ENCODE measurements at regions not wholly inside any gene's neighbourhood (a gene's known extent, or its start where the extent isn't known, plus 50 kb on each side); places are given as distances from the start of the nearest gene placed in this dataset.

- TF ChIP-seq, protein P1, sequence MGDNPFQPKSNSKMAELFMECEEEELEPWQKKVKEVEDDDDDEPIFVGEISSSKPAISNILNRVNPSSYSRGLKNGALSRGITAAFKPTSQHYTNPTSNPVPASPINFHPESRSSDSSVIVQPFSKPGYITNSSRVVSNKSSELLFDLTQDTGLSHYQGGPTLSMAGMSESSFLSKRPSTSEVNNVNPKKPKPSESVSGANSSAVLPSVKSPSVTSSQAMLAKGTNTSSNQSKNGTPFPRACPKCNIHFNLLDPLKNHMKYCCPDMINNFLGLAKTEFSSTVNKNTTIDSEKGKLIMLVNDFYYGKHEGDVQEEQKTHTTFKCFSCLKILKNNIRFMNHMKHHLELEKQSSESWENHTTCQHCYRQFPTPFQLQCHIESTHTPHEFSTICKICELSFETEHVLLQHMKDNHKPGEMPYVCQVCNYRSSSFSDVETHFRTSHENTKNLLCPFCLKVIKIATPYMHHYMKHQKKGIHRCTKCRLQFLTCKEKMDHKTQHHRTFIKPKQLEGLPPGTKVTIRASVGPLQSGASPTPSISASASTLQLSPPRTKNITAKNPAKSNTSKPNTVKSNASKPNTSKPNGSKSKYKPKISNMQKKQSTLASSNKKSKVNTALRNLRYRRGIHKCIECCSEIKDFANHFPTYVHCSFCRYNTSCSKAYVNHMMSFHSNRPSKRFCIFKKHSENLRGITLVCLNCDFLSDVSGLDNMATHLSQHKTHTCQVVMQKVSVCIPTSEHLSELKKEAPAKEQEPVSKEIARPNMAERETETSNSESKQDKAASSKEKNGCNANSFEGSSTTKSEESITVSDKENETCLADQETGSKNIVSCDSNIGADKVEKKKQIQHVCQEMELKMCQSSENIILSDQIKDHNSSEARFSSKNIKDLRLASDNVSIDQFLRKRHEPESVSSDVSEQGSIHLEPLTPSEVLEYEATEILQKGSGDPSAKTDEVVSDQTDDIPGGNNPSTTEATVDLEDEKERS (CRISPR knock-in tag; IDR thresholded peaks at IDR 0.05) = no peak
Measured at GRCh38 chr13:32840989-32841713, 175.1 kb upstream of the KL start (continued).

- ChIA-PET POLR2A (no interaction called here), CTCF (ENCODE audit: low intra/inter-chr PET ratio, low total read pairs) (no interaction called here)
- Histone ChIP-seq H3K27ac (ENCODE audit: extremely low read length, insufficient read depth, low read length) (no peak overlapping the region), H3K27me3 (ENCODE audit: control insufficient read depth in 1 of 2, insufficient read depth in 2 of 2, low read length in 2 of 2) (peaks cover 0 to 9% of the 10 kb centered on the region in 2 experiments; a peak in 2 of 5 replicates), H4K20me1 (ENCODE audit: insufficient read depth, low read length) (no peaks in the 10 kb centered on the region), H3K4me2 (ENCODE audit: low read depth, low read length) (no peak overlapping the region), H3K79me2 (ENCODE audit: insufficient read depth, low read length) (no peaks in the 10 kb centered on the region), H3K9me3 (ENCODE audit: low read length) (no peaks in the 10 kb centered on the region), H3K4me1 (ENCODE audit: insufficient read depth, low read length) (no peaks in the 10 kb centered on the region), H3K36me3 (replicated peaks in 1 of 2; ENCODE audit: control insufficient read depth in 1 of 2, insufficient read depth in 2 of 2, low read length in 2 of 2) (no peaks in the 10 kb centered on the region), H3K4me3 (replicated peaks in 1 of 3; ENCODE audit: insufficient read depth in 1 of 3, low read depth in 2 of 3, low read length in 3 of 3) (no peak overlapping the region), H3K9ac (ENCODE audit: insufficient read depth, low read depth, low read length) (no peak overlapping the region), H2AFZ (ENCODE audit: low read length) (no peak overlapping the region)
- FAIRE-seq (no peak), DNase-seq (ENCODE audit: low spot score) (no peak), ATAC-seq (no peak)
- WGBS (ENCODE audit: low lambda C conversion rate) = 25% methylated on average over 12 of the region's 12 CpGs
- in situ Hi-C loops (cut with HindIII; ENCODE audit: extremely low pct_ligation_motif_present, low pct_unique_long_range_greater_than_20kb) (no loop called here), intact Hi-C loops (cut with micrococcal nuclease; ENCODE audit: unreplicated experiment) (no loop called here)
- BruUV-seq (replicated peaks) = no TSS peak
- TF ChIP-seq CCDC6 (CRISPR knock-in tag; IDR thresholded peaks at IDR 0.05) = no peak
- no peak for TF ChIP-seq AGO2 (optimal IDR thresholded peaks at IDR 0.05; ENCODE audit: low read depth, low read length)
- no peak for TF ChIP-seq GATAD2A (CRISPR knock-in tag; IDR thresholded peaks at IDR 0.05)
- TF ChIP-seq GABPA (IDR thresholded peaks at IDR 0.05; ENCODE audit: low read depth, low read length) = no peak
- no peak for TF ChIP-seq GABPA (CRISPR knock-in tag; IDR thresholded peaks at IDR 0.05; ENCODE audit: low read depth)
- TF ChIP-seq MXD4 (CRISPR knock-in tag; IDR thresholded peaks at IDR 0.05) = no peak
- no peak for TF ChIP-seq ZNF746 (CRISPR knock-in tag; IDR thresholded peaks at IDR 0.05)
- TF ChIP-seq ZNF382 (CRISPR knock-in tag; IDR thresholded peaks at IDR 0.05; ENCODE audit: borderline replicate concordance) = no peak
- TF ChIP-seq ZNF225 (CRISPR knock-in tag; IDR thresholded peaks at IDR 0.05) = no peak
- TF ChIP-seq MYC (CRISPR knock-in tag; IDR thresholded peaks at IDR 0.05; ENCODE audit: borderline replicate concordance) = no peak
- TF ChIP-seq, protein P2, sequence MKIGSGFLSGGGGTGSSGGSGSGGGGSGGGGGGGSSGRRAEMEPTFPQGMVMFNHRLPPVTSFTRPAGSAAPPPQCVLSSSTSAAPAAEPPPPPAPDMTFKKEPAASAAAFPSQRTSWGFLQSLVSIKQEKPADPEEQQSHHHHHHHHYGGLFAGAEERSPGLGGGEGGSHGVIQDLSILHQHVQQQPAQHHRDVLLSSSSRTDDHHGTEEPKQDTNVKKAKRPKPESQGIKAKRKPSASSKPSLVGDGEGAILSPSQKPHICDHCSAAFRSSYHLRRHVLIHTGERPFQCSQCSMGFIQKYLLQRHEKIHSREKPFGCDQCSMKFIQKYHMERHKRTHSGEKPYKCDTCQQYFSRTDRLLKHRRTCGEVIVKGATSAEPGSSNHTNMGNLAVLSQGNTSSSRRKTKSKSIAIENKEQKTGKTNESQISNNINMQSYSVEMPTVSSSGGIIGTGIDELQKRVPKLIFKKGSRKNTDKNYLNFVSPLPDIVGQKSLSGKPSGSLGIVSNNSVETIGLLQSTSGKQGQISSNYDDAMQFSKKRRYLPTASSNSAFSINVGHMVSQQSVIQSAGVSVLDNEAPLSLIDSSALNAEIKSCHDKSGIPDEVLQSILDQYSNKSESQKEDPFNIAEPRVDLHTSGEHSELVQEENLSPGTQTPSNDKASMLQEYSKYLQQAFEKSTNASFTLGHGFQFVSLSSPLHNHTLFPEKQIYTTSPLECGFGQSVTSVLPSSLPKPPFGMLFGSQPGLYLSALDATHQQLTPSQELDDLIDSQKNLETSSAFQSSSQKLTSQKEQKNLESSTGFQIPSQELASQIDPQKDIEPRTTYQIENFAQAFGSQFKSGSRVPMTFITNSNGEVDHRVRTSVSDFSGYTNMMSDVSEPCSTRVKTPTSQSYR (CRISPR knock-in tag; IDR thresholded peaks at IDR 0.05; ENCODE audit: borderline replicate concordance) = no peak
- TF ChIP-seq ZNF703 (CRISPR knock-in tag; IDR thresholded peaks at IDR 0.05; ENCODE audit: borderline replicate concordance) = no peak
- TF ChIP-seq ZZZ3 (CRISPR knock-in tag; IDR thresholded peaks at IDR 0.05; ENCODE audit: borderline replicate concordance) = no peak
- TF ChIP-seq ZNF484 (CRISPR knock-in tag; IDR thresholded peaks at IDR 0.05; ENCODE audit: borderline replicate concordance, low read depth) = no peak
- no peak for TF ChIP-seq ZNF615 (CRISPR knock-in tag; IDR thresholded peaks at IDR 0.05; ENCODE audit: borderline replicate concordance)
Measured at GRCh38 chr13:32845952-32846950, 170.0 kb upstream of the KL start.

All from HepG2 (cell line).